CD14-positive monocyte (primary cell): ENCODE measurements at regions not wholly inside any gene's neighbourhood (a gene's known extent, or its start where the extent isn't known, plus 50 kb on each side); places are given as distances from the start of the nearest gene placed in this dataset.

Experiments
- DNase-seq, 3 donors: peaks; one replicate each; pipeline ENCODE4 v3.0.0-alpha.2; 2011 to 2022
- H2AFZ ChIP-seq: 2 replicates; pipeline ENCODE4 v1.6.0; 2012; ENCODE audit warnings: mild to moderate bottlenecking, low read depth, low read length, inconsistent platforms; ENCODE audit not compliant: insufficient read depth, poor library complexity, severe bottlenecking
- H3K27ac ChIP-seq, 2 donors: 1 replicate in 1 of 2; 2 replicates in 1 of 2; pipeline ENCODE4 v1.5.1; 2012 to 2013; ENCODE audit warnings: low read length in 2 of 2, control low read depth in 1 of 2, inconsistent platforms in 1 of 2, low read depth in 1 of 2, mild to moderate bottlenecking in 1 of 2
- H3K27me3 ChIP-seq, 2 donors: one replicate each; pipeline versions ENCODE4 v1.6.0 to v1.6.1; 2011 to 2013; ENCODE audit warnings: low read length in 2 of 2; ENCODE audit not compliant: control insufficient read depth in 2 of 2, insufficient read depth in 2 of 2
- H3K36me3 ChIP-seq, 2 donors: replicated peaks in 1 of 2; 1 replicate in 1 of 2; 2 replicates in 1 of 2; pipeline versions ENCODE4 v1.5.1 to v1.6.1; 2012 to 2013; ENCODE audit warnings: low read length in 2 of 2, control low read depth in 1 of 2, inconsistent platforms in 1 of 2, mild to moderate bottlenecking in 1 of 2; ENCODE audit not compliant: insufficient read depth in 2 of 2, control insufficient read depth in 1 of 2
- H3K4me1 ChIP-seq, 2 donors: 1 replicate in 1 of 2; 2 replicates in 1 of 2; pipeline versions ENCODE4 v1.5.1 to v1.6.1; 2012 to 2013; ENCODE audit warnings: low read length in 2 of 2, control low read depth in 1 of 2, inconsistent platforms in 1 of 2, mild to moderate bottlenecking in 1 of 2, moderate library complexity in 1 of 2; ENCODE audit not compliant: insufficient read depth in 2 of 2, control insufficient read depth in 1 of 2
- H3K4me2 ChIP-seq: replicated peaks from 2 replicates; pipeline ENCODE3; 2012; ENCODE audit warnings: low read length, moderate library complexity, mild to moderate bottlenecking; ENCODE audit not compliant: poor library complexity, severe bottlenecking; ENCODE audit errors: extremely low read depth
- H3K4me3 ChIP-seq, 3 experiments: fragments of 200-600 bp in 1 of 3; sonication (generic) in 1 of 3; replicated peaks in 1 of 3; 1 replicate in 2 of 3; 2 replicates in 1 of 3; pipeline ENCODE4 v1.5.1; 2011 to 2013; ENCODE audit warnings: low read length in 3 of 3, mild to moderate bottlenecking in 3 of 3, control low read depth in 2 of 3, low read depth in 2 of 3, inconsistent platforms in 1 of 3, moderate library complexity in 1 of 3
- H3K79me2 ChIP-seq: 2 replicates; pipeline ENCODE4 v1.6.0; 2012; ENCODE audit warnings: mild to moderate bottlenecking, control low read depth, inconsistent platforms, low read length, moderate library complexity; ENCODE audit not compliant: insufficient read depth
- H3K9ac ChIP-seq: 2 replicates; pipeline ENCODE4 v1.6.0; 2017; ENCODE audit warnings: low read length, mild to moderate bottlenecking; ENCODE audit not compliant: insufficient read depth, poor library complexity, severe bottlenecking
- H3K9me3 ChIP-seq, 2 donors: replicated peaks in 1 of 2; 1 replicate in 1 of 2; 2 replicates in 1 of 2; pipeline versions ENCODE4 v1.5.1 to v1.6.1; 2012 to 2013; ENCODE audit warnings: low read length in 2 of 2, control low read depth in 1 of 2; ENCODE audit not compliant: control insufficient read depth in 1 of 2, insufficient read depth in 1 of 2
- H4K20me1 ChIP-seq: 2 replicates; pipeline ENCODE4 v1.6.0; 2012; ENCODE audit warnings: mild to moderate bottlenecking, low read length, control low read depth, moderate library complexity; ENCODE audit not compliant: insufficient read depth
- H3K27ac Mint-ChIP-seq, 7 donors: one replicate each; pipeline ENCODE4 v1.8.0; 2020; ENCODE audit warnings: mild to moderate bottlenecking in 7 of 7, mixed read lengths in 7 of 7, moderate library complexity in 6 of 7, inconsistent platforms in 2 of 7
- H3K27me3 Mint-ChIP-seq, 3 donors: one replicate each; pipeline ENCODE4 v1.8.0; 2021 to 2022; ENCODE audit warnings: low read depth in 3 of 3, mild to moderate bottlenecking in 3 of 3, mixed read lengths in 3 of 3, moderate library complexity in 3 of 3, inconsistent platforms in 1 of 3
- H3K36me3 Mint-ChIP-seq, 2 donors: one replicate each; pipeline ENCODE4 v1.8.0; 2020; ENCODE audit warnings: mixed read lengths in 2 of 2, inconsistent platforms in 1 of 2, mild to moderate bottlenecking in 1 of 2
- H3K4me1 Mint-ChIP-seq: one replicate; pipeline ENCODE4 v1.8.0; 2020; ENCODE audit warnings: mild to moderate bottlenecking, mixed read lengths
- H3K4me3 Mint-ChIP-seq, 2 donors: one replicate each; pipeline ENCODE4 v1.8.0; 2020; ENCODE audit warnings: mild to moderate bottlenecking in 2 of 2, mixed read lengths in 2 of 2, moderate library complexity in 1 of 2
- H3K9me3 Mint-ChIP-seq, 7 donors: one replicate each; pipeline ENCODE4 v1.8.0; 2020 to 2022; ENCODE audit warnings: mixed read lengths in 7 of 7, mild to moderate bottlenecking in 6 of 7, moderate library complexity in 6 of 7, inconsistent platforms in 2 of 7
- WGBS: methylation state at CpG from one replicate; pipeline ENCODE4 v1.1.5; 2013; ENCODE audit warnings: missing lambda C conversion rate; ENCODE audit not compliant: insufficient coverage; 5-methylcytosine and 5-hydroxymethylcytosine counted together
- intact Hi-C, 2 donors: fragments of 100-400 bp; cut with micrococcal nuclease; formaldehyde crosslinking; loops; one replicate each; pipeline versions ENCODE4 v1.15.0 to v1.15.1; 2023
- TF ChIP-seq, protein P1 (sequence below): fragments of 200-600 bp; IDR thresholded peaks from one replicate; pipeline ENCODE4 v1.8.0; 2022; ENCODE audit warnings: antibody characterized with exemption, mild to moderate bottlenecking

DNA sequence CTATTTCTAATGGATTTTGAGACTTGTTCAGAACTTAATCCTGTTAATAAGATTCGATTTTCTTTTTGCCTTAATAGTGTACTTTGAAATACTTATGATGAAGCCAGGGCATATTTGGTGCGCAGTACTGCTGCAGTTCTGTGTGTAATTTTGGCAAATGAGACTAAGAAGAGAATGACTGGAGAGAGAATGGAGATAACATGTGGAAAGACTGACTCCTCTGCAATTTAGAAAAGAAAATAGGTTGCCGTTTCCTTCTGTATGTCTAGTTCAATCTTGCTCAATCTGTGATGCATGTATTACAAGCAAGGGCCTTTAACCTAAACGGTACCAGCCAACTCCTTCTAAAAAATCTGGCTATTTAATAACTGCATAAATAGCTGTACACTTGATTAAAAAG, 285.1 kb upstream of the CDH11 start:
- no peak overlapping the region for H3K27ac ChIP-seq
- H3K27me3 ChIP-seq, result no peaks in the 10 kb centered on the region
- Mint-ChIP-seq H3K36me3 (no peaks in the 10 kb centered on the region), H3K27me3 (peaks cover 0 to 2% (median 0%) of the 10 kb centered on the region in 3 donors), H3K4me1 (no peaks in the 10 kb centered on the region), H3K4me3 (no peak overlapping the region), H3K27ac (no peak overlapping the region), H3K9me3 (peaks cover 0 to 8% (median 2%) of the 10 kb centered on the region in 7 donors)
- H3K4me1 ChIP-seq, result peaks cover 0 to 6% of the 10 kb centered on the region in 2 donors
- no peaks in the 10 kb centered on the region for H3K9me3 ChIP-seq
- WGBS, result 87% methylated on average over 2 of the region's 4 CpGs
- no peak overlapping the region for H3K4me2 ChIP-seq
- no peaks in the 10 kb centered on the region for H3K36me3 ChIP-seq
- H3K9ac ChIP-seq, result no peak overlapping the region
- H2AFZ ChIP-seq, result no peak overlapping the region
- H4K20me1 ChIP-seq, result no peaks in the 10 kb centered on the region
- DNase-seq, result no peak
- H3K4me3 ChIP-seq, result no peak overlapping the region
- intact Hi-C loops, result no loop called here
- H3K79me2 ChIP-seq, result no peaks in the 10 kb centered on the region
- TF ChIP-seq, protein P1, sequence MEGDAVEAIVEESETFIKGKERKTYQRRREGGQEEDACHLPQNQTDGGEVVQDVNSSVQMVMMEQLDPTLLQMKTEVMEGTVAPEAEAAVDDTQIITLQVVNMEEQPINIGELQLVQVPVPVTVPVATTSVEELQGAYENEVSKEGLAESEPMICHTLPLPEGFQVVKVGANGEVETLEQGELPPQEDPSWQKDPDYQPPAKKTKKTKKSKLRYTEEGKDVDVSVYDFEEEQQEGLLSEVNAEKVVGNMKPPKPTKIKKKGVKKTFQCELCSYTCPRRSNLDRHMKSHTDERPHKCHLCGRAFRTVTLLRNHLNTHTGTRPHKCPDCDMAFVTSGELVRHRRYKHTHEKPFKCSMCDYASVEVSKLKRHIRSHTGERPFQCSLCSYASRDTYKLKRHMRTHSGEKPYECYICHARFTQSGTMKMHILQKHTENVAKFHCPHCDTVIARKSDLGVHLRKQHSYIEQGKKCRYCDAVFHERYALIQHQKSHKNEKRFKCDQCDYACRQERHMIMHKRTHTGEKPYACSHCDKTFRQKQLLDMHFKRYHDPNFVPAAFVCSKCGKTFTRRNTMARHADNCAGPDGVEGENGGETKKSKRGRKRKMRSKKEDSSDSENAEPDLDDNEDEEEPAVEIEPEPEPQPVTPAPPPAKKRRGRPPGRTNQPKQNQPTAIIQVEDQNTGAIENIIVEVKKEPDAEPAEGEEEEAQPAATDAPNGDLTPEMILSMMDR, result no peak

DNA sequence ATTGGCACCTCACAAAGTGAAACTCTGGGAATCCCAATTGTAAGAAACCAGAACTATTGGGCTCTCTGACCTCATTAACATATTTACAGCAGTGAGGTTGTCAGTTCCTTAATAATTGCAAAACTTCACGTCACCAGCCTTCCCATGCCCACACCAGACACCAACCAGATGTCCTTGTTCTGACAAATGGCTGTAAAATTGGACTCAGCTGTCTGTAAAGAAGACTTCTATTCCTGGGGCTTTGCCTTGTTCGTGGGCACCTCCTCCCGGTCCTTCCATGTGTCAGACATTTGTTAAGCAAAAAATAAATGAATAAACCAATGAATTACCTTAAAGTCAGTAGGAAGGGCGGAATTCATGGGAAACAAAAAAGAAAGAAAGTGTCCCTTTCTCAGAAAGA, 284.3 kb upstream of the CDH11 start:
- no peak overlapping the region for H3K4me2 ChIP-seq
- Mint-ChIP-seq H3K27me3 (peaks cover 0 to 2% (median 0%) of the 10 kb centered on the region in 3 donors), H3K9me3 (peaks cover 0 to 12% (median 4%) of the 10 kb centered on the region in 7 donors), H3K27ac (peak overlapping the region in 1 of 7 donors; percentile 36), H3K36me3 (no peaks in the 10 kb centered on the region), H3K4me1 (no peaks in the 10 kb centered on the region), H3K4me3 (no peak overlapping the region)
- H3K27me3 ChIP-seq, result no peaks in the 10 kb centered on the region
- no peak overlapping the region for H3K9ac ChIP-seq
- no peak overlapping the region for H3K4me3 ChIP-seq
- DNase-seq, result peak in 1 of 3 donors; percentile 9
- intact Hi-C loops, result no loop called here
- TF ChIP-seq, protein P1, result no peak
- H3K79me2 ChIP-seq, result no peaks in the 10 kb centered on the region
- H2AFZ ChIP-seq, result no peak overlapping the region
- H3K4me1 ChIP-seq, result peaks cover 0 to 6% of the 10 kb centered on the region in 2 donors
- H3K27ac ChIP-seq, result no peak overlapping the region
- H3K36me3 ChIP-seq, result no peaks in the 10 kb centered on the region
- peaks cover 0 to 4% of the 10 kb centered on the region in 2 donors for H3K9me3 ChIP-seq
- 67% methylated on average over 1 of the region's 4 CpGs for WGBS
- H4K20me1 ChIP-seq, result no peaks in the 10 kb centered on the region
